Neural cell (in vitro differentiated cells): ENCODE measurements at regions not wholly inside any gene's neighbourhood (a gene's known extent, or its start where the extent isn't known, plus 50 kb on each side); places are given as distances from the start of the nearest gene placed in this dataset.

Source experiments
- H2AFZ ChIP-seq: fragments of 200-600, 300-800 bp; sonication (generic), shearing (Covaris generic); 2 replicates; pipeline ENCODE4 v1.6.0; 2014; ENCODE audit warnings: low read depth, mild to moderate bottlenecking, antibody characterized with exemption, low read length, moderate library complexity
- H3F3A ChIP-seq: fragments of 200-600 bp; shearing (Covaris generic); 2 replicates; pipeline ENCODE4 v1.6.1; 2016; ENCODE audit warnings: mild to moderate bottlenecking, moderate library complexity, mixed read lengths, antibody characterized with exemption, low read length; ENCODE audit not compliant: insufficient read depth, poor library complexity, severe bottlenecking
- H3K27ac ChIP-seq: fragments of 200-600, 300-800 bp; sonication (generic), shearing (Covaris generic); 2 replicates; pipeline ENCODE4 v1.5.1; 2014; ENCODE audit warnings: mild to moderate bottlenecking, low read length, moderate library complexity
- H3K27me3 ChIP-seq: fragments of 300-800, 200-600 bp; sonication (generic), shearing (Covaris generic); 2 replicates; pipeline ENCODE4 v1.6.0; 2014; ENCODE audit warnings: mild to moderate bottlenecking, low read depth, low read length, moderate library complexity; ENCODE audit not compliant: insufficient read depth
- H3K36me3 ChIP-seq: fragments of 300-800, 200-600 bp; sonication (generic), shearing (Covaris generic); 2 replicates; pipeline ENCODE4 v1.5.1; 2014; ENCODE audit warnings: mild to moderate bottlenecking, antibody characterized with exemption, low read length, moderate library complexity; ENCODE audit not compliant: insufficient read depth
- H3K4me2 ChIP-seq: fragments of 300-800, 200-600 bp; sonication (generic), shearing (Covaris generic); 2 replicates; pipeline ENCODE4 v1.6.0; 2014; ENCODE audit warnings: mild to moderate bottlenecking, low read length
- H3K4me3 ChIP-seq: fragments of 300-800, 200-600 bp; sonication (generic), shearing (Covaris generic); 2 replicates; pipeline ENCODE4 v1.5.1; 2014; ENCODE audit warnings: mild to moderate bottlenecking, low read length, moderate library complexity
- H3K79me2 ChIP-seq: fragments of 200-600 bp; shearing (Covaris generic); replicated peaks from 2 replicates; pipeline ENCODE4 v1.6.0; 2014; ENCODE audit warnings: mild to moderate bottlenecking, low read length, moderate library complexity; ENCODE audit not compliant: insufficient read depth
- H3K9ac ChIP-seq: fragments of 300-800, 200-600 bp; sonication (generic), shearing (Covaris generic); 2 replicates; pipeline ENCODE4 v1.6.1; 2016; ENCODE audit warnings: mild to moderate bottlenecking, low read length, mixed read lengths
- H3K9me2 ChIP-seq: fragments of 200-600 bp; shearing (Covaris generic); 2 replicates; pipeline ENCODE4 v1.6.1; 2016; ENCODE audit warnings: mild to moderate bottlenecking, low read length, mixed read lengths; ENCODE audit not compliant: insufficient read depth
- H3K9me3 ChIP-seq: fragments of 200-600, 300-800 bp; sonication (generic), shearing (Covaris generic); 2 replicates; pipeline ENCODE4 v1.6.1; 2016; ENCODE audit warnings: mild to moderate bottlenecking, mixed run types, low read length, moderate library complexity, mixed read lengths
- H4K20me1 ChIP-seq: fragments of 200-600 bp; shearing (Covaris generic); 2 replicates; pipeline ENCODE4 v1.6.1; 2016; ENCODE audit warnings: mild to moderate bottlenecking, mixed run types; ENCODE audit not compliant: insufficient read depth
- EP300 ChIP-seq: fragments of 450-650 bp; conservative IDR thresholded peaks from 2 replicates; pipeline ENCODE4 v1.6.1; 2014; ENCODE audit warnings: antibody characterized with exemption, mild to moderate bottlenecking, moderate library complexity; ENCODE audit not compliant: poor library complexity, severe bottlenecking
- EZH2 ChIP-seq: fragments of 200-600, 300-800 bp; shearing (Covaris generic), sonication (generic); IDR thresholded peaks from 2 replicates; pipeline ENCODE4 v1.6.1; 2014; ENCODE audit warnings: antibody characterized with exemption, low read length, borderline replicate concordance, mild to moderate bottlenecking; ENCODE audit not compliant: insufficient read depth, poor library complexity, severe bottlenecking
- MXI1 ChIP-seq: fragments of 450-650 bp; conservative IDR thresholded peaks from 2 replicates; pipeline ENCODE4 v1.6.1; 2014; ENCODE audit warnings: antibody characterized with exemption, mild to moderate bottlenecking; ENCODE audit not compliant: poor library complexity, severe bottlenecking
- POLR2AphosphoS5 ChIP-seq: IDR thresholded peaks from 2 replicates; pipeline ENCODE4 v1.6.1; 2012
- RAD21 ChIP-seq: fragments of 450-650 bp; conservative IDR thresholded peaks from 2 replicates; pipeline ENCODE4 v1.6.1; 2014; ENCODE audit warnings: antibody characterized with exemption, mild to moderate bottlenecking, moderate library complexity
- SMC3 ChIP-seq: fragments of 450-650 bp; conservative IDR thresholded peaks from 2 replicates; pipeline ENCODE4 v1.6.1; 2014; ENCODE audit warnings: antibody characterized with exemption, mild to moderate bottlenecking, moderate library complexity; ENCODE audit not compliant: poor library complexity
- TAF1 ChIP-seq: IDR thresholded peaks from 2 replicates; pipeline ENCODE4 v1.6.1; 2012; ENCODE audit warnings: low read depth
- TF ChIP-seq, protein P1 (sequence below): IDR thresholded peaks from 2 replicates; pipeline ENCODE4 v1.6.1; 2012; ENCODE audit warnings: borderline replicate concordance
- TF ChIP-seq, protein P2 (sequence below): fragments of 450-650 bp; IDR thresholded peaks from 2 replicates; pipeline ENCODE4 v1.5.1; 2014; ENCODE audit warnings: antibody characterized with exemption, mild to moderate bottlenecking, moderate library complexity; ENCODE audit not compliant: poor library complexity, severe bottlenecking

DNA sequence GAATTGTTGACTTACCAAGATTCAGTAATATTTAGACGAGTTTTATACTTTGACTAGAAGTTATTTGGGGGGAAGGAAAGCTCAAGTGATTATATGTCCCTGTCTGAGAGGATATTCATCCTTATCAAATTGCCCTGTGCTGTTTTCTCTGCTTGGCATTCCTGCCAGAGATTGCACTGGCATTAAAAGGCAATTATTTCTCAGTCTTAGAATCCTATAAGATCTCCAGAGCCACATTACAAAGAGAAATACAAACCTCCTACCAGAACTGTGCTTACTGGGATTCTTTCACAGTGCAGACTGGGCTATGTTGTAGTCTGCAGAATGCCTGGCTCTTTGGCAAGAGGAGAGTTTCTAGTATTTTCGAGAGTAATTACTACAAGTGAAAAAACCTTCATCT is 342.4 kb downstream of the HGF start:
- Histone ChIP-seq H3K79me2 (no peaks in the 10 kb centered on the region), H3K9ac (no peak overlapping the region), H3K27ac (no peak overlapping the region), H3K27me3 (no peaks in the 10 kb centered on the region), H3K36me3 (no peaks in the 10 kb centered on the region), H3K4me2 (no peak overlapping the region), H3F3A (no peaks in the 10 kb centered on the region), H4K20me1 (no peaks in the 10 kb centered on the region), H3K4me3 (no peak overlapping the region), H3K9me3 (no peaks in the 10 kb centered on the region), H3K9me2 (no peaks in the 10 kb centered on the region), H2AFZ (no peak overlapping the region)
- no peak for TF ChIP-seq SMC3
- no peak for TF ChIP-seq EZH2
- TF ChIP-seq POLR2AphosphoS5, result no peak

DNA sequence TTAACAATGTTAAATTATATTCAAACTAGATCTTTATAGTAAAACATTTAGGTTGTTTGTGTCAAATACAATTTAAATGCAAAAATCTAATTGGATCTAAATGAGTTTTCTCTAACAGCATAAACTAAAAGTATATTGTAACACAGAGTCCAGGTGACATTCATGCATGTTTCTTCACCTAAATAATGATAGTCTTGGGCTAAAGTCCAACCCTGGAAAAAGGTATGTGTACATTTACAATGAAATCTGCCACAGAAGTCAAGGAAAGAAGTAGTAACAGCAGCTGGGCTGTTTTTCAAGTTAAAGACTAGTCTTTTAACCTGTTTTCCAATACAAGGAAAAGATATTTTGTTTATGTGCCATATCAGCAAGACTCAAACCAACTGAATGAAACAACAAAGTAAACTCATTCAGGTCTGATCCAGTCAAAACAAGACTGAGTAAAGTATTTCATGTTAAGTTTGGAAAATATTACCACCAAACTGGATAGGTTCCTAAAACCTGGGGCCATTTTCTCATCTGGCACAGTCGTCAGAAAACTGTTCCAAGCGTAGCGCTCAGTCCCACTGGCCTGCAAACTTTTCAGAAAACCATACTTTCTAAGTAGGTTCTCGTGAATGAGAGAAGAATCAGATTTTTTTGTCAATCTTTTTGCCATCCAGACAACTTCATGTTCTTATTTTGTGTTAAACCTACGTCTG is 349.2 kb downstream of the HGF start:
- no peaks in the 10 kb centered on the region for H3K9me2 ChIP-seq
- H4K20me1 ChIP-seq, result no peaks in the 10 kb centered on the region
- H3K4me2 ChIP-seq, result no peak overlapping the region
- H3K9me3 ChIP-seq, result no peaks in the 10 kb centered on the region
- no peaks in the 10 kb centered on the region for H3K79me2 ChIP-seq
- no peak overlapping the region for H2AFZ ChIP-seq
- H3K36me3 ChIP-seq, result no peaks in the 10 kb centered on the region
- no peak overlapping the region for H3K9ac ChIP-seq
- no peak overlapping the region for H3K27ac ChIP-seq
- no peaks in the 10 kb centered on the region for H3K27me3 ChIP-seq
- no peaks in the 10 kb centered on the region for H3F3A ChIP-seq
- H3K4me3 ChIP-seq, result no peak overlapping the region
- TF ChIP-seq MXI1 (no peak), RAD21 (no peak), EP300 (no peak), SMC3 (no peak), EZH2 (no peak), POLR2AphosphoS5 (no peak), TAF1 (no peak)
- TF ChIP-seq, protein P1, sequence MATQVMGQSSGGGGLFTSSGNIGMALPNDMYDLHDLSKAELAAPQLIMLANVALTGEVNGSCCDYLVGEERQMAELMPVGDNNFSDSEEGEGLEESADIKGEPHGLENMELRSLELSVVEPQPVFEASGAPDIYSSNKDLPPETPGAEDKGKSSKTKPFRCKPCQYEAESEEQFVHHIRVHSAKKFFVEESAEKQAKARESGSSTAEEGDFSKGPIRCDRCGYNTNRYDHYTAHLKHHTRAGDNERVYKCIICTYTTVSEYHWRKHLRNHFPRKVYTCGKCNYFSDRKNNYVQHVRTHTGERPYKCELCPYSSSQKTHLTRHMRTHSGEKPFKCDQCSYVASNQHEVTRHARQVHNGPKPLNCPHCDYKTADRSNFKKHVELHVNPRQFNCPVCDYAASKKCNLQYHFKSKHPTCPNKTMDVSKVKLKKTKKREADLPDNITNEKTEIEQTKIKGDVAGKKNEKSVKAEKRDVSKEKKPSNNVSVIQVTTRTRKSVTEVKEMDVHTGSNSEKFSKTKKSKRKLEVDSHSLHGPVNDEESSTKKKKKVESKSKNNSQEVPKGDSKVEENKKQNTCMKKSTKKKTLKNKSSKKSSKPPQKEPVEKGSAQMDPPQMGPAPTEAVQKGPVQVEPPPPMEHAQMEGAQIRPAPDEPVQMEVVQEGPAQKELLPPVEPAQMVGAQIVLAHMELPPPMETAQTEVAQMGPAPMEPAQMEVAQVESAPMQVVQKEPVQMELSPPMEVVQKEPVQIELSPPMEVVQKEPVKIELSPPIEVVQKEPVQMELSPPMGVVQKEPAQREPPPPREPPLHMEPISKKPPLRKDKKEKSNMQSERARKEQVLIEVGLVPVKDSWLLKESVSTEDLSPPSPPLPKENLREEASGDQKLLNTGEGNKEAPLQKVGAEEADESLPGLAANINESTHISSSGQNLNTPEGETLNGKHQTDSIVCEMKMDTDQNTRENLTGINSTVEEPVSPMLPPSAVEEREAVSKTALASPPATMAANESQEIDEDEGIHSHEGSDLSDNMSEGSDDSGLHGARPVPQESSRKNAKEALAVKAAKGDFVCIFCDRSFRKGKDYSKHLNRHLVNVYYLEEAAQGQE, result no peak
- TF ChIP-seq, protein P2, sequence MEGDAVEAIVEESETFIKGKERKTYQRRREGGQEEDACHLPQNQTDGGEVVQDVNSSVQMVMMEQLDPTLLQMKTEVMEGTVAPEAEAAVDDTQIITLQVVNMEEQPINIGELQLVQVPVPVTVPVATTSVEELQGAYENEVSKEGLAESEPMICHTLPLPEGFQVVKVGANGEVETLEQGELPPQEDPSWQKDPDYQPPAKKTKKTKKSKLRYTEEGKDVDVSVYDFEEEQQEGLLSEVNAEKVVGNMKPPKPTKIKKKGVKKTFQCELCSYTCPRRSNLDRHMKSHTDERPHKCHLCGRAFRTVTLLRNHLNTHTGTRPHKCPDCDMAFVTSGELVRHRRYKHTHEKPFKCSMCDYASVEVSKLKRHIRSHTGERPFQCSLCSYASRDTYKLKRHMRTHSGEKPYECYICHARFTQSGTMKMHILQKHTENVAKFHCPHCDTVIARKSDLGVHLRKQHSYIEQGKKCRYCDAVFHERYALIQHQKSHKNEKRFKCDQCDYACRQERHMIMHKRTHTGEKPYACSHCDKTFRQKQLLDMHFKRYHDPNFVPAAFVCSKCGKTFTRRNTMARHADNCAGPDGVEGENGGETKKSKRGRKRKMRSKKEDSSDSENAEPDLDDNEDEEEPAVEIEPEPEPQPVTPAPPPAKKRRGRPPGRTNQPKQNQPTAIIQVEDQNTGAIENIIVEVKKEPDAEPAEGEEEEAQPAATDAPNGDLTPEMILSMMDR, result no peak
